ENCODE measurements at regions not wholly inside any gene's neighbourhood (a gene's known extent, or its start where the extent isn't known, plus 50 kb on each side); places are given as distances from the start of the nearest gene placed in this dataset.

DNA sequence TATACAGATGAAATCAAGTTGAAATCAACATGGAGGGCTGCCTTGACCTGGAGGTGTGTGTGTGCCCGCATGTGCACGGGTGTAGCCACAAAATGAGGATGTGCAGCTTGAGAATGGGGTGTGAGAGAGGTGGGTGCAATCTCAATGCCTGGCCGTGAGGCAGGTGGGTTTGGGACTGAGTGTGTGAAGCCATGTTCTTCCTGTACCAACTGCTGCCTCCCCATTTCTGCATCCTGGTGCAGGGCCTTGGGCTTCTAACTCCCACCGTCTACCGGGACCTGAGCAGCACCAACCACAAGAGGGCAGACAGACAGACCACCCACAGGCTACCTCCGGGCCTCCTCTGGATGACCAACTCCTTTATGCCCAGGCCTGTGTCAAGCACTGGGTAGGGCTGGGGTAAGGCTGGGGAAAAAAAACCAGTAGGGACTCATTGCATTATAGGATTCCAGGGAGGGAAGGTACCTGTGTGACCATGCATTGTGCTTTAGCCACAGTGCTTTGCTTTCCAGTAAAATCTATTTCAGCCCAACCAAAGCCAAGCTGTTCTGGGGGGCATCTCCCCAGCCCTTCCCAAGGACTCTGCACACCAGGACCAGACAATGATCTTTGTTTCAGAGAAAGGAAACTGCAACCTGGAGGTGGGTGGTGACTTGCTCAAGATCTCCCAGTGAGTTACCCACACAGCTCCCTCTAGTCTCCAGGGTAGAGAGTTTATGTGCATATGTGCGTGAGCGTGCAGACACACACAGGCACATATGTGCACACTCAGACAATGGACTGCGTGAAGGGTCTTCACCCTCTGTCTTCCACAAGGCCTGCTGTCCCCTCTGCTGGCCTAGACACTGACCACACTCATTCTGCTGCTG is 162.2 kb upstream of the TLE3 start:
- in situ Hi-C loops (cut with HindIII; ENCODE audit: low sequenced_read_pairs) = no loop called here
- no peak for DNase-seq (ENCODE audit: low spot score)

DNA sequence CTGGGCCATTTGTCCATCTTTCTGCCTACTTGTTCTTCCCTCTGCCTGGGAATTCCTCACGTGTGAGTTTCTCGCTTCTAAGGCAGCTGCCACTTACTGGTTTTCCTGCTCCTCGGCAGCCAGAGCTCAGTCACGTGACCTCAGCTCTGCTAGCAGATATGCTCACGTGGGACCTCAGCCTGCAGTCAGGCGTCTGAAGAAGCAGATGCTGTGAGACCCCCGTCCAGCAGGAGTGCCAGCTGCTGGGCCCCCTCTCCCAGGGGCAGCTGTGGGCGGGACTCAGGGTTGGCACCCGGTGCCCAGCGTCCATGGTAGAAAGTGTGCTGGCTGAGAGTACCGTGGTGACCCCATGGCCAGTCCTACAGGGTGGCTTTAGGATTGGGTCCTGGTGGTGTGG is 161.3 kb upstream of the TLE3 start:
- in situ Hi-C loops (cut with HindIII; ENCODE audit: low sequenced_read_pairs) = no loop called here
- peak; percentile 44 for DNase-seq (ENCODE audit: low spot score)

DNA sequence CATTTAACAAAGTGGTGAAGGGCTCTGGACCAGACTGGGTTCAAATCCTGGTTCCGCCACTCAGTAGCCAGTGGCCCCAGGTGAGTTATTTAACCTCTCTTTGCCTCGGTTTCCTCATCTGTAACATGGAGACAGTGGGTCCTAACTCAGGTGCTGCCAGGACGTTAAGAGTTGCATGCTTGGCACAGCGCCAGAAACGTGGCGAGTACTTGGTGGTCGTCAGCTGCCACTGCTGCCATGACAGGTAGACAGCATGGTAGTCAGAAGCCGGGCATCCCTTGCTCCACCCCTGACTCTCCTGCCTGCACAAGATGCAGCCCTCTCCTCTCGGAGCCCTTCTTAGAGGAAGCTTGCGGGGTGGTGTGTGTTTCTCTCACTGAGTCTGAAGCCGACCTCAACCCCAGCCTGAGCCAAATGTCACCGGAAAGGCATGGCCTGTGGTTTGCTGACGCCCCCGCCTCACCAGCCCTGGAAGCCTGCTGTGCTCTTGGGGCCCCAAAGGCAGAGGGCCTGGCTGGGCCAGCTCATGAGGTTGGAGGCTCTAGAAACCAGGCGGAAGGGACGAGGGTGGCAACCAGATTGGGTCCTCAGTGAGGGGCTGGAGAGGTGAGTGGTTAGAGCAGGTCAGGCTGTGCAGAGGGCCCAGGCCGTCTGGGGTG is 160.8 kb upstream of the TLE3 start:
- in situ Hi-C loops (cut with HindIII; ENCODE audit: low sequenced_read_pairs) = no loop called here
- no peak for DNase-seq (ENCODE audit: low spot score)

DNA sequence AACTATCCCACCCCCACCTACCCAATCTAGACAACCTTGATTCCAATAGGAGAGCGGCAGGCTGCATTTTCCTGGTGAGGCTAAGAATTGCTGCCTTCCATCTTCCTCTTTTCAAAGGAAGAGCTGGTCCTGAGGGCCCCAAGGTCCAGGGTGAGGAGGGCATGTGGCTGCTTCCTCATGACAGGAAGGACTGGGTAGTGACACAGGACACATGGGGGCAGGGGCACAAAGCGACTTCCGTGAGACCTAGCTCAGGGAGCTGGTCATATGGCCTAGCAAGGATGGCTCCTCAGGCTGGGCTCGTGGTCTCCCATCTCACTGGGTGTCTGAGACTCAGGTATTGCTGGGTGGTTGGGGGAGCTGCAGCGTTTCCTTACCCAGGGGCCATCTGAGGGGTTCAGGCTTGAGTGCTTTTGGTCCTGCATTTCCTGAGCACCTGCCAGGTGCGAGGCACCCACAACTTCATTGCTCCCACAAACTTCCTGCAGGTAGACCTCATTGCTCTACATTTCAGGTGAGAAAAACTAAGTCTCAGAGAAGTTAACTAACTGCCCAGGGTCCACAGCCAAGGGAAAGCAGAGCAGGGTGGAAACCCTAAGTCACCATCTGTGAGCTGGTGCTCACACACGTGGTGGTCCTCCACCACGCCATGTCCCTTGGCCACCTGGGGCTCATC is 160.0 kb upstream of the TLE3 start:
- no peak for DNase-seq (ENCODE audit: low spot score)
- in situ Hi-C loops (cut with HindIII; ENCODE audit: low sequenced_read_pairs) = no loop called here

DNA sequence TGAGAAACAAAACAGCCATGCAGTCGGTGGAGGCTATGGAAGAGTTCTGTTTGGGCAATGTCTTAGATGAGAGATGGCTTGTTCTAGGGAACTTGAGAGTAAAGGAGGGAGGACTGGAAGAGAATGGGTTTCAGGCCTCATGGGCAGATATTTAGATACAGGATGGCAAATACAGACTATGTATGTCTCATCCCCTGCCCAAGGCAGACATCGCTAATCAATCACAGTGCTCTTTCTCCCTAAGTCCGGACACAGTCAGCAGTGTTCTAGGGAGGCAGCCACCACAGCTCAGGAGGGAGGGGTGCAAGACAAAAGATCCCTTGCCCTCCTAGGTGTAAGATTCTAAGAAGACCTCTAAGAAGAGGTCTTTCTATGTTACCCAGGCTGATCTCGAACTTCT is 159.3 kb upstream of the TLE3 start:
- in situ Hi-C loops (cut with HindIII; ENCODE audit: low sequenced_read_pairs) = no loop called here
- no peak for DNase-seq (ENCODE audit: low spot score)

DNA sequence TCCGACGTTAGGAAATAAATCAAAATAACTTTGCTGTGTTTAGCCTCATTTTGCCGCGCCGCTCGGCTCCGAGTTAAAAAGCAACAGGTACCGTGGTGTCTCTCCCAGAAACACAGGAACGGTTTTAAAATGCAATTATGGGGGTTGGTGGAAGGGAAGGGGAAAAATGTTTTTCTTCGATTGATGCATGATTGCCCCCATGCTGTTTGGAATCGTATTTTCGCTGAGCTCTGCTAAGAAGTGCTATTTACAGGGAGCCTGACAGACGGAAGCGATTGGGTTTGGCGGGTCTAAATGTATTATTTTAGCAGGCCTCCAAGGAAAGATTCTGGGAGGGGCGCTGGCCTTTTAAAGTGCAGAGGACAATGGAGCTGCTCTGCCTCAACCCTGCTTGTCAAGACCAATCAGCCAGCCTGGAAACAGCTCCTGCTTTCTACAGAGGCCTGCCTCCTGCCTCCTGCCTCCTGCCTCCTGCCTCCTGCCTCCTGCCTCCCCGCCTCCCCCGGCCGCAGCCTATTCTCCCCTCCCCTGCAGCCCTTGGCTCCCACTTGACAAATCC is 156.7 kb upstream of the TLE3 start:
- in situ Hi-C loops (cut with HindIII; ENCODE audit: low sequenced_read_pairs) = no loop called here
- no peak for DNase-seq (ENCODE audit: low spot score)

DNA sequence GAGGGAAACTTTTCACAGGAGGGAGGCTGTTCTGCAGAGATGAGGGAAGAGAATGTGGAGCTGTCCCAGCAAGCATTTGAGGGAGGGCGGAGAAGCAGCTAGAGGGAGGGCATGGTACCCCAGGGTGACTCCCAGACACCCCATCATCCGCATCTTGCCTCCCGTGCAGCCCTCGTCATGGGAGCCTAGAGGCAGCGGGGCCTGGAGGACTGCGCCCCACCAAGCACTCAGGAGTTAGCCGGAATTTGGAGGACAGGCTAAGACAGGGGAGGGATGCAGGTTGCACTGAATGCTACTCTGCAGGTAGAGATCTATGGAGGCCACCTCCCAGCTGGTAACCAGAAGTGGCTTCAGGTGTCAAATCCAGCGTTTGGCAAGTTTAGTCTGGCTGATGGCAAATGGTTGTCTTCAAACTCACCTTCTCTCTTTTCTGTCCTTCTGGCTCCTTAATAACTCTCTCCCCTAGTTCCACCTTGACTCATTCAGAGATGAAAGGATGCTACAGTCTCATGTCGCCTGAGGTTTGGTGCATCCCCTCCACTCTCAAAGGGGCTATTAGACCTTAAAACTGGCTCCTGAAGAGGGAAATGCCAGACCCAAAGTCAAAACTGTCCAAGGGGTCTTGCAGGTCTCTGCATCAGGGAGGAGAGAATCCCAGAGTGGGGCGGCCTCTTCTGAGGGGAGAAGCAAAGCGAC is 155.9 kb upstream of the TLE3 start:
- no peak for DNase-seq (ENCODE audit: low spot score)
- in situ Hi-C loops (cut with HindIII; ENCODE audit: low sequenced_read_pairs) = no loop called here

DNA sequence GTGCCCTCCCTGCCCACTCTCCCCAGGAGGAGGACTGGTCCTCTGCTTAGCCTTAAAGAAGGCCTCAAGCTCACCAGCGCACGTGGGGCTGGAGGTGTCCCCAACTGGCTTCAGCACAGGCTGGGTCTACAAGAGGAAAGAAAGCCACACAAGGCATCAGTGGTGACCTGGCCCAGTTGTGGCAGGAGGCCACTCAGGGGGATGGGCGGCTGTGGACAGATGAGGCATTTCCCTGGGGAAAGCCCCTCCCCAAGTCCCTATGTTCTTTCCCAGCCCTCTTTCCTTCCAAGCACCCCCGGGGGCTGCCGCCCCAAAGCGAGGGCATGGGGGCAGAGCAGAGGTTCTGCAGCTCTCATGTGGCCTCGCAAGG is 155.2 kb upstream of the TLE3 start:
- DNase-seq (ENCODE audit: low spot score) = no peak
- in situ Hi-C loops (cut with HindIII; ENCODE audit: low sequenced_read_pairs) = no loop called here

DNA sequence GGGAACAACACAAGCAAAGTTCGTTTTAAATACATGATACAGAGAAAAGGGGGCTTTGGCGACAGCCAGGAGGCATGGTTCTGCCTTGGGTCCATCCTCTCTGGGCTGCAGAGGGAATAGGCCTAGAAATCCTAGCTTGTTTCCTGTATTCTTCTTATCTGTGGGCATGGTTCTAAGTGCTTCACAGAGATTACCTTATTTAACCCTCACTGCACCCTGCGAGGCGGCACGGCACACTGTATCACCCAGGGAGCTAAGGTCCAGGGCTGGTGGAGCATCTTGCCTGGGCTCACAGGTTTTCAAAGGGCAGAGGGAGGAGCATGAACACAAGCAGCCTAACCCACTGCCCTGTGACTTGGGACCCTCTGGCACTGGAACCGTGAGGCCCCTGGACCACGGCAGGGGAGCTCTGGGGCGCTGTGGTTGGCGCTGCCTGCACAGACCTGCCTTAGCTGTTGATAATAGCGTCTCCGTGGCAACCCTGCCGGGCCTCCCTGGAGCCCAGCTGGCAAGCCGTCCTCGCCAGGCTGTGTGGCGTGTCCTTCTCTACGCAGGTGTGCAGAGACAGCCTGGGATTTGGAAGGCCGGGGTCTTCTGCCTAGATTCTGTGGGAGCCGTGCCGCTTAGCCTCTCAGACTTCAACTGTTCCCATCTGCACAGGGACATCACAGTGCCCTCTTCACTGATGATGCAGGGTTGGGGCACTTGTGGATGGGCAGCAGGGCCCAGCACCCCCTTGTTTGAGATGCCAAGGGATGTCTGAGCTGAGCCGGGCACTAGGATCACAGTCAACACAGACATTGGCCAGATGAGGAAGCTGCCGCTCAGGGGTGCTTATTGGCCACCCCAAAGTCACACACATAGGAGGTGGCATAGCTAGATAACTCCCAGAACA is 154.6 kb upstream of the TLE3 start:
- DNase-seq (ENCODE audit: low spot score) = no peak
- in situ Hi-C loops (cut with HindIII; ENCODE audit: low sequenced_read_pairs) = no loop called here

DNA sequence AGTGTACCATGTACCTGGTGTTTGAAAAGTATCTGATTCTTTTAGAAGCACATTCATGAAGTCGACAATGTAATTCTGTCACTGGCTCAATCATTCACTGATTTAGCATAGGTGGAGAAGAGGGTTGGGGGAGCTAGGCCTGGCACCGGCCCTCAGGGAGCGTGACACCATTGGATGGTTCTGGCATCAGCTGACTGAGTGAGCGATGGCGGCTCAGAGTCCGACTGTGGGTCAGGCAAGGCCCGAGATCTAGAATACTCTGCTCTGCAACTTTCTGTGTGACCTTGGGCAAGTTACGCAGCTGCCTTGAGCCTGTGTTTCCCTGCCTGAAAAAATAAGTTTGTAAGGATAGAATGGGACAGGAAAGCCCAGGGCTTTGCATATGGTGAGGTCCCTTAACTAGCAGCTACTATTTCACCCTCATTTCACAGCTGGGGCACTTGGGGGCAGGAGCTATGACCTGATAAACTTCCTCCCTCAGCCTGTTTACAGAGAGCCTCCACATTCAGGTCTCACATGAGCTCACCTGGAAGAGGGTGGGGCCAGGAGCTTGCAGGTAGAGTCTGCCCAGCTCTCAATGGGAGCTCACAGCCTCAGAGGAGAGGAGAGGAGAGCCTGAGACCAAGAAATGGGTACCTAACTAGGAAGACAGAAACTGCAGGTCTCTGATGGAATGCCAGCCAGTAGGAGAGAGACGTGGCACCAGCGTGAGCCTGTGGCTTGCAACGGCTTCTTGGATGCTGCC is 153.7 kb upstream of the TLE3 start:
- DNase-seq (ENCODE audit: low spot score) = no peak
- in situ Hi-C loops (cut with HindIII; ENCODE audit: low sequenced_read_pairs) = no loop called here

DNA sequence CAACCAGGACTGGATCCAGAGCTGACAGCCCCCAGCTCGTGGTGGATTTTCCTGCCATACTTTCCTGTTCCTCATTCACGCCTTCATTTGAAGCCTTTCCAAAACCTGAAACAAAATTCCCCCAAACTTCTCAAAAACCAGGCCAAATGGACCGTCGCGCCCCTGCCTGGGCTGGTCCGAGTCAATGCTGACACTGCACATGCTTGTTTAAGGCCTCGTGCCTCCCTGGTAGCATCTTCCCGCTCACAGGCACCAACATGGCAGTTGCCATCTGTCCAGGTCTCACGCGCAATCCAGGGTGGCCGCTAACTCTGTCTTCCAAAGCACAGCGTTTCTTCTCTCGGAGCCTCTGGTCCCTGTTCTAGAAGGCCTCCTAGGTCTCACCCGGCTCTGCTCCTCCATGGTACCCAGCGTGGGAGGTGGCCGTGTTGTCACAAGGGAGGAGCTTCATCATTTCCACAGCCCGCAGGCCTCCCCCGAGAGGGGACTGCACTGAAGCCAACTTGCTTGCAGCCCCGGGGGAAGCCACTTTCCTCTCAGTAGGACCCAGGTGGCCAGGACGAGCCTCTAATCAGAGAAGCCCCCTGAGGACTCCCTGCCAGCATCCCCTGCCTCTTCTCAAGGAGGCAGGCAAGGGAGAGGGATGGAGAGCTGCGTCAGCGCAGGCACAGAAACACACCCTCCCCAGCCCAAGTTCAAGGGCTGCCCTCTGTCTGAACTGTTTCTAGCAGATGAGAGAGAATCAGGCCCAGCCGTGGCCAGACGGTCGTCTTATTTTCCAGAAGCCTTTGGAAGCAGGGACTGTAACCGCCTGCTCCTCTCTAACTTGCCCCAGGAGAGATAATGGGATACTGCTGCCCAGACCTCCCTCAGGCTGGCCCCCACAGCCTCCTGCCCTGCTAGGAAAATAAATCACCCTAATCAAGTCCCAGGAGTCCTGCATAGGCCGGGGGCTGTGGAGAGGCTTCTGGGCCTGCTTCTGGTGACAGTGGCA is 152.8 kb upstream of the TLE3 start:
- in situ Hi-C loops (cut with HindIII; ENCODE audit: low sequenced_read_pairs) = no loop called here
- no peak for DNase-seq (ENCODE audit: low spot score)

DNA sequence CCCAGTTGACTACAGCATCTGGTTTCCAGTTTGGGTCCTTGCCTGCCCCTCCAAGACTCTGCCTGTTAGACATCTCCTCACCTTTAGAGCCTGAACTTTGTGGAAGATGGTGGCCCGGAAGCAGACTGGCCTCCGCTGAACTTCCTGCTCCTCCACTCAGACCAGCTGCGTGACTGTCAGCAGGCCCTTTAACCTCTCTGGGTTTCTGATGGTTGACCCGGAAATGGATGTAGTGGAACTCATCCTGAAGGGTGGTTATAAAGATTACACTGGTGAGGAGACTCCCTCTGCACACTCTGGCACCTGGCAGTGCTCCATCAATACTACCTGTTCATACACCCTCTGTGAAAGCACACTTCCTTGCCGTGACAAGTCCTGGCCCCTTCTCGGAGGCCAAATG is 151.9 kb upstream of the TLE3 start:
- in situ Hi-C loops (cut with HindIII; ENCODE audit: low sequenced_read_pairs) = no loop called here
- no peak for DNase-seq (ENCODE audit: low spot score)

DNA sequence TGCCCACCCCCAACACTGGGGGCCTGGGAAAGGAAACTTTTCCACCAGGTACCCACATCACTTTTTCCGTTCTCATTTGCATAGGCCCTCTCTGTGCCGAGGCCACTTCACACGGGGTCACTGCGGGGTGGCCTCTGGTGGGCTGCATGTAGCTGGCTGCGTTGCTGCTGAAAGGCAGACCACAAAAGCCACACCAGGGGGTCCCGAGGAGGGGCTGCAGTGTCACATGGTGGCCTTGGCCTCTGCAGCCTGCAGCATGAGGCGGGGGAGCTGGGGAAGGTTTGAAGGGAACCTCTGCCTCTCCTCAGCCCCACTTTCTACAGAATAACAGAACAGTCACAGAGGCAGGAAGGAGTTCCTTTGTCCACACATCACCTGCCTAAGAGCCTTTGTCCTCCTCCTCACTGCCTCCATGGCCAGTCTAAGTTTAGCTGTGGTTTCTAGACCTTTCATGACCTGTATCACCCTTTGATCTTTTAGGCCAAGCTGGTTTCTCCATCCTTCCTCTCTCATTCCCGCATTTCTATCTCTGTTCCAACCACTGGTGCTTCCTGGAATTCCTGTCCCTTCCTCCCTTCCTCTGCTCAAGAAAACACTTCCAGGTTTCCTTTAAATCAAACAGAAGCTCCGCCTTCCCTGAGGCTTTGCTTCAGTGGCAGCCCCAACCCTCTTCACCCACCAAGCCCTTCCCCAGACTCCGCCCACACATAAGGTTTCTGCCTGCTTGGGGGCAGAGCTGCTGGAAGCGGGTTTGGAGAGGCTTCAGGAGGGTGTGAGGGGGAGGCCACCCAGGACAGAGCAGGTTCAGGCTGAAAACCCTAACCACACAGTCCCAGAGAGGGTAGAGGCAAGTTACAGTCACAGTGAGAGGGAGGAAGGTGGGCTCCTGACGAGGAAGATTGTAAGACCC is 150.7 kb upstream of the TLE3 start:
- DNase-seq (ENCODE audit: low spot score) = no peak
- in situ Hi-C loops (cut with HindIII; ENCODE audit: low sequenced_read_pairs) = no loop called here

DNA sequence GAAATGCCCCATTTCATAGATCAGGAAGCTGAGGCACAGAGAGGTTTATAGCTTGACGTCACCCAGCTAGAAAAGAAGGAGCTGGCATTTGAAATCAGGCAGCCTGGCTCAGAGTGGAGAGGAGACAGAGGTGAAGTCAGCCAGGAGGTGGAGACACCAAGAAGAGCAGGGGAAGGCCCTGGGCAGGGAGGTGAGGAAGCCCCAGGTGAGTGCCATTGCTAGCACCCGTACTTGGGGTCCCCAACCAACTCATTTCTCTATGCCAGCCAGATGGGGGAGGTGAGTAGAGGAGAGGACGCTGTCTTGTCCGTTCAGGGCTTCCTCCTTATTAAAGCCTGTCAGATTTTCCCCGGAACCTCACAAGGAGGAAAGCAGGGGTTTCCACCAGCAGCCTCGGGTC is 149.6 kb upstream of the TLE3 start:
- in situ Hi-C loops (cut with HindIII; ENCODE audit: low sequenced_read_pairs) = no loop called here

DNA sequence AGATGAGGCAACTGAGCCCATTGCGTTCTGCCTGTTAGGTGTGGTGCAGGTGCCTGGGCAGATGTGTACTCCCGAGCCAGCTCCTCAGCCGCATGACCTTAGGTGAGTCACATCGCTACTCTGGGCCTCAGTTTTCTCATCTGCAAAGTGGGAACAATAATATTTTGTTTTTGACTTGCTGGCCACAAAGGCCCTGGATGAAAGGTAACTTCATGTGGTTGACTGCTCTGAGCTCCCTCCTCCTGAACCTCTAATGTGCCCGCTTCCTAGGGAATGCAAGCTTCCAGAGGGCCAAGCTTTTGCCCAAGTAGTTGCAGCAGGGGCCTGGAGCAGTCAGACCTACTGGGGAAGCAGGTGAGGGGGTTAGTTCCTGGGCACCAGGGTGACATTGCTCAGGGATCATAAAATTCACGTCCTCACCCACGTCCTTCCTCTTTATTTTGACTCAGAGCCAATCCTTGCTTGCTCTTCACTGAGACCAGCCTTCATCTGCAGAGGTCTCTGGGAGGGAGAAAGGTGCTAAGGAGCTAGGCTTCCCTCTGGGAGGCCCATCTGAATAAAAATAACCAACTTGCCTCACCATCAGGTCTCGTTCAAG is 149.0 kb upstream of the TLE3 start:
- in situ Hi-C loops (cut with HindIII; ENCODE audit: low sequenced_read_pairs) = no loop called here
- no peak for DNase-seq (ENCODE audit: low spot score)

More for the DNA sequence above, 149.6 kb upstream of the TLE3 start:
- DNase-seq (ENCODE audit: low spot score) = no peak

Data from G401 (cell line).